ENCODE measurements at regions not wholly inside any gene's neighbourhood (a gene's known extent, or its start where the extent isn't known, plus 50 kb on each side); places are given as distances from the start of the nearest gene placed in this dataset.

GRCh38 chr4:171759274-171759673 lies 53.9 kb upstream of the GALNTL6 start:
- no peak for DNase-seq

GRCh38 chr4:171751538-171751937 lies 61.7 kb upstream of the GALNTL6 start:
- no peak for DNase-seq

GRCh38 chr4:171746418-171746817 lies 66.8 kb upstream of the GALNTL6 start:
- DNase-seq = no peak

- no peak for DNase-seq
Observed at GRCh38 chr4:171742436-171742835, 70.8 kb upstream of the GALNTL6 start.

GRCh38 chr4:171727185-171727584 lies 86.0 kb upstream of the GALNTL6 start:
- DNase-seq = no peak

GRCh38 chr4:171721937-171722336 lies 91.3 kb upstream of the GALNTL6 start:
- DNase-seq = no peak

GRCh38 chr4:171719691-171720090 lies 93.5 kb upstream of the GALNTL6 start:
- DNase-seq = no peak

- no peak for DNase-seq
Observed at GRCh38 chr4:171718665-171719064, 94.5 kb upstream of the GALNTL6 start.

GRCh38 chr4:171718069-171718468 lies 95.1 kb upstream of the GALNTL6 start:
- DNase-seq = no peak

GRCh38 chr4:171717231-171717741 lies 95.9 kb upstream of the GALNTL6 start:
- DNase-seq = no peak

- DNase-seq = no peak
Observed at GRCh38 chr4:171715973-171716372, 97.2 kb upstream of the GALNTL6 start.

GRCh38 chr4:171714791-171715454 lies 98.3 kb upstream of the GALNTL6 start:
- no peak for DNase-seq

- no peak for DNase-seq
Observed at GRCh38 chr4:171710743-171711142, 102.5 kb upstream of the GALNTL6 start.

GRCh38 chr4:171676555-171677215 lies 136.5 kb upstream of the GALNTL6 start:
- DNase-seq = no peak

GRCh38 chr4:171674781-171675180 lies 138.4 kb upstream of the GALNTL6 start:
- no peak for DNase-seq

GRCh38 chr4:171668403-171668802 lies 144.8 kb upstream of the GALNTL6 start:
- DNase-seq = no peak

GRCh38 chr4:171667906-171668305 lies 145.3 kb upstream of the GALNTL6 start:
- no peak for DNase-seq

- DNase-seq = no peak
Observed at GRCh38 chr4:171651071-171651470, 162.1 kb upstream of the GALNTL6 start.

- no peak for DNase-seq
Observed at GRCh38 chr4:171650543-171650942, 162.7 kb upstream of the GALNTL6 start.

GRCh38 chr4:171648926-171649325 lies 164.3 kb upstream of the GALNTL6 start:
- no peak for DNase-seq

- DNase-seq = no peak
Observed at GRCh38 chr4:171646984-171647383, 166.2 kb upstream of the GALNTL6 start.

- DNase-seq = no peak
Observed at GRCh38 chr4:171644430-171645057, 168.7 kb upstream of the GALNTL6 start.

GRCh38 chr4:171639540-171639939 lies 173.7 kb upstream of the GALNTL6 start:
- DNase-seq = no peak

GRCh38 chr4:171636606-171637005 lies 176.6 kb upstream of the GALNTL6 start:
- no peak for DNase-seq

All from 8988T (cell line).